ENCODE measurements at regions not wholly inside any gene's neighbourhood (a gene's known extent, or its start where the extent isn't known, plus 50 kb on each side); places are given as distances from the start of the nearest gene placed in this dataset.

DNA sequence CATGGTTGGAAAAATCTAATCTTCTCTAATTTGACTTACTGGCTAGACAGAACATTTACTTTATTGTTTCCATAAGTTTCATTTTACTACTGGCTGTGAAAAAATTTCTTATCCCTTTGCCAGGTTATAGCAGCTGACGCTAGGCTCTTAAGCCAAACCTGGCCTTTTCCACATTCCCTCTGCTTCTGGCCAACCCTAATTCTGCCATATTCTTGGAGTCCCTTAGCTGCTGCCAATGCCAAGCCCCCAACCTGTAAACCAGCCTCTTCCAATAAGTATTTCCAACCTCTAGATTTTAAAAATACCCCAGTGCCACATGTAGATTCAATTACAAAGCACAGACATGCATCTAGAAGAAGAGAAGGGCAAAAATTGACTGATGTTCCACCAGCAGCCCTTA lies 452.3 kb upstream of the MEX3C start:
- Histone ChIP-seq H3K27ac (ENCODE audit: low read length) (no peak overlapping the region), H2AFZ (ENCODE audit: low read length) (no peak overlapping the region), H3K9ac (ENCODE audit: low read length) (no peak overlapping the region), H3K36me3 (replicated peaks; ENCODE audit: insufficient read depth, low read length) (no peaks in the 10 kb centered on the region), H4K20me1 (ENCODE audit: insufficient read depth, low read length) (no peaks in the 10 kb centered on the region), H3K27me3 (replicated peaks; ENCODE audit: insufficient read depth, low read length) (no peaks in the 10 kb centered on the region), H3K9me3 (replicated peaks; ENCODE audit: insufficient read depth, low read length) (no peaks in the 10 kb centered on the region), H3K79me2 (ENCODE audit: low read length) (no peaks in the 10 kb centered on the region), H3K4me1 (ENCODE audit: low read length) (no peaks in the 10 kb centered on the region), H3K9me2 (replicated peaks; ENCODE audit: insufficient read depth, low read length) (no peaks in the 10 kb centered on the region), H3K4me2 (ENCODE audit: low read depth, low read length) (no peak overlapping the region), H3F3A (ENCODE audit: insufficient read depth, low read length) (no peaks in the 10 kb centered on the region), H3K4me3 (ENCODE audit: low read length) (no peak overlapping the region)
- no peak for DNase-seq
- TF ChIP-seq, protein P1, sequence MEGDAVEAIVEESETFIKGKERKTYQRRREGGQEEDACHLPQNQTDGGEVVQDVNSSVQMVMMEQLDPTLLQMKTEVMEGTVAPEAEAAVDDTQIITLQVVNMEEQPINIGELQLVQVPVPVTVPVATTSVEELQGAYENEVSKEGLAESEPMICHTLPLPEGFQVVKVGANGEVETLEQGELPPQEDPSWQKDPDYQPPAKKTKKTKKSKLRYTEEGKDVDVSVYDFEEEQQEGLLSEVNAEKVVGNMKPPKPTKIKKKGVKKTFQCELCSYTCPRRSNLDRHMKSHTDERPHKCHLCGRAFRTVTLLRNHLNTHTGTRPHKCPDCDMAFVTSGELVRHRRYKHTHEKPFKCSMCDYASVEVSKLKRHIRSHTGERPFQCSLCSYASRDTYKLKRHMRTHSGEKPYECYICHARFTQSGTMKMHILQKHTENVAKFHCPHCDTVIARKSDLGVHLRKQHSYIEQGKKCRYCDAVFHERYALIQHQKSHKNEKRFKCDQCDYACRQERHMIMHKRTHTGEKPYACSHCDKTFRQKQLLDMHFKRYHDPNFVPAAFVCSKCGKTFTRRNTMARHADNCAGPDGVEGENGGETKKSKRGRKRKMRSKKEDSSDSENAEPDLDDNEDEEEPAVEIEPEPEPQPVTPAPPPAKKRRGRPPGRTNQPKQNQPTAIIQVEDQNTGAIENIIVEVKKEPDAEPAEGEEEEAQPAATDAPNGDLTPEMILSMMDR (IDR thresholded peaks at IDR 0.05; ENCODE audit: low read length) = no peak
- TF ChIP-seq EZH2phosphoT487 (IDR thresholded peaks at IDR 0.05; ENCODE audit: low read length) = no peak
- TF ChIP-seq EZH2 (optimal IDR thresholded peaks at IDR 0.05; ENCODE audit: low read depth, low read length) = no peak

DNA sequence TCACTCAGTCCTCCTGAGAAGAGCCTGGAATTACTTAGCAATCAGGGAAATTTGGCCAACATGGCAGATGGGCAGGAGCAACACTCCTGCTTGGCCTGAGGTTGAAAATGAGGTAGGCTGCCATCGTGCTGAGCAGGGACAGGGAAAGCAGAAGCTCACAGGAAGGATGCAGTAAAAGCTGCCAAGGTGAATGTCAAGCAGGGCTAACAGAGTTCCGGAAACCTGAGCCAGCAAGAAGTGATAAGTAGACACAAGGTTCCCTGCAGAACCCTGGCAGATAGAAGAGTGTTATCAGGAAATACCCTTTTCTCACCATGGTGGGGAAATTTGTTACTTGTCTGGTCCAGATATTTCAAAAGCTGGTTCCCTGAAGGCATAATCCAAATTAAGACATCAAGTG lies 454.3 kb upstream of the MEX3C start:
- TF ChIP-seq EZH2phosphoT487 (IDR thresholded peaks at IDR 0.05; ENCODE audit: low read length) = no peak
- TF ChIP-seq, protein P1 (IDR thresholded peaks at IDR 0.05; ENCODE audit: low read length) = no peak
- TF ChIP-seq EZH2 (optimal IDR thresholded peaks at IDR 0.05; ENCODE audit: low read depth, low read length) = no peak

DNA sequence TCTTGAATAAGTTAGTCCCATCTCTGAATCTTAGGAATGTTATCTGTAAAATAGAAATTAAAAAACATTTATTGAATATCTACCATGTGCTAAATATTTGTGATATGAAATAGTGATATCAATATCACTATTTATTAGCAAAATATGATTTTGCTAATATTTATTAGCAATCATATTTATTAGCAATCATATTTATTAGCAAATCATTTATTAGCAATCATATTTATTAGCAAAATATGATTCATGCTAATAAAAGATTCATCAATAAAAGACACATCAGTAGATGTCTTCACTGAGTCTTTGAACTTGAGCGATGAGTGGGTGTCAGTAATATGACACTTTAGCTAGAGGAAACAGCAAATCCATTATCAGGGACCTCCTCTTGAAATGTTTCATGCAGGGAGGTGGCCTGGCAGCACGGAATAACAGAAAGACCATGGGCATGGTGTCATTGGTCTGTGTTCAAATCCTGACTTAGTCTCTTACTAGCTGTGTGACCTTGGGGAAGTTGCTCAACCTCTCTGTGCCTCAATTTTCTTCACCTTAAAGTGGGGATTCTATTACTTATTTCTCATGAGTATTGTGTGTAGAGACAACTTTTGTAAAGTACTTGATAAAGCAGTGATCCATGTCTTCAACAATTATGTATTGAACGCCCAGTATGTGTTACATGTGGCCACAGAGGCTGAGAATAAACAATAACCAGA lies 456.2 kb upstream of the MEX3C start:
- no peak overlapping the region for H3K4me3 ChIP-seq (ENCODE audit: low read length)
- H3K79me2 ChIP-seq (ENCODE audit: low read length) = no peaks in the 10 kb centered on the region
- H3K9ac ChIP-seq (ENCODE audit: low read length) = no peak overlapping the region
- H3K9me2 ChIP-seq (replicated peaks; ENCODE audit: insufficient read depth, low read length) = no peaks in the 10 kb centered on the region
- TF ChIP-seq, protein P1 (IDR thresholded peaks at IDR 0.05; ENCODE audit: low read length) = no peak
- TF ChIP-seq EZH2 (optimal IDR thresholded peaks at IDR 0.05; ENCODE audit: low read depth, low read length) (no peak), EZH2phosphoT487 (IDR thresholded peaks at IDR 0.05; ENCODE audit: low read length) (no peak)
- no peak for DNase-seq
- H2AFZ ChIP-seq (ENCODE audit: low read length) = no peak overlapping the region
- no peaks in the 10 kb centered on the region for H3K9me3 ChIP-seq (replicated peaks; ENCODE audit: insufficient read depth, low read length)
- H3K4me2 ChIP-seq (ENCODE audit: low read depth, low read length) = no peak overlapping the region
- no peaks in the 10 kb centered on the region for H3K27me3 ChIP-seq (replicated peaks; ENCODE audit: insufficient read depth, low read length)
- no peaks in the 10 kb centered on the region for H4K20me1 ChIP-seq (ENCODE audit: insufficient read depth, low read length)
- H3F3A ChIP-seq (ENCODE audit: insufficient read depth, low read length) = no peaks in the 10 kb centered on the region
- H3K36me3 ChIP-seq (replicated peaks; ENCODE audit: insufficient read depth, low read length) = no peaks in the 10 kb centered on the region
- no peak overlapping the region for H3K27ac ChIP-seq (ENCODE audit: low read length)
- no peaks in the 10 kb centered on the region for H3K4me1 ChIP-seq (ENCODE audit: low read length)

More for the DNA sequence above, 454.3 kb upstream of the MEX3C start:
- no peak overlapping the region for H3K4me3 ChIP-seq (ENCODE audit: low read length)
- H3K9me2 ChIP-seq (replicated peaks; ENCODE audit: insufficient read depth, low read length) = no peaks in the 10 kb centered on the region
- H3K27ac ChIP-seq (ENCODE audit: low read length) = no peak overlapping the region
- no peak overlapping the region for H3K9ac ChIP-seq (ENCODE audit: low read length)
- H3F3A ChIP-seq (ENCODE audit: insufficient read depth, low read length) = no peaks in the 10 kb centered on the region
- H3K4me1 ChIP-seq (ENCODE audit: low read length) = no peaks in the 10 kb centered on the region
- H2AFZ ChIP-seq (ENCODE audit: low read length) = no peak overlapping the region
- no peak for DNase-seq
- no peaks in the 10 kb centered on the region for H3K79me2 ChIP-seq (ENCODE audit: low read length)
- no peaks in the 10 kb centered on the region for H4K20me1 ChIP-seq (ENCODE audit: insufficient read depth, low read length)
- no peaks in the 10 kb centered on the region for H3K9me3 ChIP-seq (replicated peaks; ENCODE audit: insufficient read depth, low read length)
- H3K27me3 ChIP-seq (replicated peaks; ENCODE audit: insufficient read depth, low read length) = no peaks in the 10 kb centered on the region
- no peaks in the 10 kb centered on the region for H3K36me3 ChIP-seq (replicated peaks; ENCODE audit: insufficient read depth, low read length)
- no peak overlapping the region for H3K4me2 ChIP-seq (ENCODE audit: low read depth, low read length)
